ENCODE measurements at regions not wholly inside any gene's neighbourhood (a gene's known extent, or its start where the extent isn't known, plus 50 kb on each side); places are given as distances from the start of the nearest gene placed in this dataset.

DNA sequence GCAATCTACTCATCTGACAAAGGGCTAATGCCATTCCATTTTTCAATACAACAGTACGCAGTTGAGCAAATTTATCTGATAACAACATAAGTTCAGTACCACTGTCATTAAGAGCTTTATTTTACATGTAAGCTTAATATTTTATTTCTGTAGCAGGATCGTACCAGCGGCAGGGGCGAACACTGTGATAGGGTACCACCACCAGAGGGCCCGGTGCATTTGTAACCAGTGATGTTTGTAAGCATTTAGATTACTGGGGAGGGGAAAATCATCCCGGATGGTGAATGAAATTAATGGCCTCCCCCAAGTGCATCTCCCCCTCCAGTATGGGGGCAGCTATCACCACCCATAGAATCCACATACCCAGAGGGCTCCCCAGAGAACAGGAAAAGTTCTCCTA, 179.0 kb downstream of the ADGRA3 start:
- no peak overlapping the region for H3K4me3 ChIP-seq (ENCODE audit: low read length)
- H3K4me1 ChIP-seq (ENCODE audit: control insufficient read depth, insufficient read depth, low read length) = peaks cover 3% of the 10 kb centered on the region
- H3K27ac ChIP-seq (ENCODE audit: low read length) = no peak overlapping the region
- DNase-seq = no peak
- H3K9me3 ChIP-seq (ENCODE audit: control insufficient read depth, low read depth, low read length) = peaks cover 3% of the 10 kb centered on the region
- H3K27me3 ChIP-seq (ENCODE audit: control insufficient read depth, insufficient read depth, low read length) = no peaks in the 10 kb centered on the region
- WGBS (ENCODE audit: insufficient coverage, low lambda C conversion rate) = no CpG with 5 or more reads among the region's 6 CpGs
- no peaks in the 10 kb centered on the region for H3K36me3 ChIP-seq (ENCODE audit: control insufficient read depth, insufficient read depth, low read length)

DNA sequence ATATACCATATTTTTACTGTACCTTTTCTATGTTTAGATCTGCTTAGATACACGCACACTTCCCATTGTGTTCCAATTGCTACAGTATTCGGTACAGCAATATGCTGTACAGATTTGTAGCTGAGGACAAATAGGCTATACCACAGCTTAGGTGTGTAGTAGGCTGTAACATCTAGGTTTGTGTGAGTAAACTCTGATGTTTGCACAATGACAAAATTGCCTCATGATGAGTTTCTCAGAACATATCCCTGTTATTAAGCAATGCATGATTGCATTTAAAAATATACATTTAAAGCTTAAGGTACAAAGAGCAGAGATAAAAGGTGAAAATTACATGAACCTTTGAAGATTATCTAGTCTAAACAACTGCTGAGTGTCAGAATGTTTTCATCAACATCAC, 181.7 kb downstream of the ADGRA3 start:
- peak; percentile 33 to 74 for DNase-seq
- Histone ChIP-seq H3K36me3 (ENCODE audit: control insufficient read depth, insufficient read depth, low read length) (no peaks in the 10 kb centered on the region), H3K27me3 (ENCODE audit: control insufficient read depth, insufficient read depth, low read length) (no peaks in the 10 kb centered on the region), H3K4me1 (ENCODE audit: control insufficient read depth, insufficient read depth, low read length) (peaks cover 3% of the 10 kb centered on the region), H3K9me3 (ENCODE audit: control insufficient read depth, low read depth, low read length) (peaks cover 3% of the 10 kb centered on the region), H3K27ac (ENCODE audit: low read length) (peak overlapping the region; percentile 58), H3K4me3 (ENCODE audit: low read length) (no peak overlapping the region)
- WGBS (ENCODE audit: insufficient coverage, low lambda C conversion rate) = 100% methylated on average over 1 of the region's 2 CpGs

DNA sequence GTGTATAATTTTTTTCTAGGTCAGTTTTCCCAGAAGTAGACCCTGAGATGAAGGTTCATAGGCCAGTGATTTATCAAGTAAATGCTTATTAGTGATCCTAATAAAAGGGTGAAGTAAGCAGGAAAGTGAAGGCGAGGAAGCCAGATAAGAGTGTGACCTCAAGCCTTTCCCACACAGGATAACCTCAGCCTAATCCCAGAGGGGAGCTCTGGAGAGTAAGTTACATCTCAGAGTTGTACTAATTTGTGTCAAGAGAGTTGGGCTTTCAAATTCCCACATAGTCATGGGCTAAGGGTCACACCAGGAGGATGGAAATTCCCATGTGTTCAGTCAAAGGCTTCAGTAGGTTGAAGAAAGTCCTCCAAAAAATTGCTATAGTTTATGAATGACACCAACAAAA, 191.4 kb downstream of the ADGRA3 start:
- Histone ChIP-seq H3K27ac (ENCODE audit: low read length) (no peak overlapping the region), H3K9me3 (ENCODE audit: control insufficient read depth, low read depth, low read length) (no peaks in the 10 kb centered on the region), H3K4me1 (ENCODE audit: control insufficient read depth, insufficient read depth, low read length) (no peaks in the 10 kb centered on the region), H3K4me3 (ENCODE audit: low read length) (no peak overlapping the region), H3K27me3 (ENCODE audit: control insufficient read depth, insufficient read depth, low read length) (no peaks in the 10 kb centered on the region), H3K36me3 (ENCODE audit: control insufficient read depth, insufficient read depth, low read length) (no peaks in the 10 kb centered on the region)
- WGBS (ENCODE audit: insufficient coverage, low lambda C conversion rate) = no CpG with 5 or more reads among the region's 1 CpG
- DNase-seq = peak in 1 of 2 donors; percentile 17

DNA sequence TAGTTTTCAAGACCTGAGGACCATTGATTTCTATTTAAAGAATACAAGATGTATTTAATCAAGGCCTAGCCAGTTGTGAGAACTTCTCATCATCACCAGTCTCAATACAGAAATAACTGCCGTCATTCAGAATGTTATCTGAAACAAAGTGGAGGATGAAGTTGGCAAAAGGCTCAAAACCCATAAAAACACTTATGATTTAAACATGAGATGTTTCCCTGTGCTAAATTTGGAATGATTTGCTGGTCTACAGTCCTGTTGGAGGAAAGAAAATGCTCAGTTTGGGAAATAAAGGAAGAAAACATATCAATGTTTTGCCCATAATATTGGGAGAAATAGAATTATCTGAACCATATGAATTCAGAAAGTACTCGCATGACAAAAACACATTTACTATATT, 192.2 kb downstream of the ADGRA3 start:
- H3K9me3 ChIP-seq (ENCODE audit: control insufficient read depth, low read depth, low read length) = no peaks in the 10 kb centered on the region
- no peak overlapping the region for H3K4me3 ChIP-seq (ENCODE audit: low read length)
- DNase-seq = no peak
- no peaks in the 10 kb centered on the region for H3K36me3 ChIP-seq (ENCODE audit: control insufficient read depth, insufficient read depth, low read length)
- no peak overlapping the region for H3K27ac ChIP-seq (ENCODE audit: low read length)
- H3K27me3 ChIP-seq (ENCODE audit: control insufficient read depth, insufficient read depth, low read length) = no peaks in the 10 kb centered on the region
- 100% methylated on average over 1 of the region's 2 CpGs for WGBS (ENCODE audit: insufficient coverage, low lambda C conversion rate)
- no peaks in the 10 kb centered on the region for H3K4me1 ChIP-seq (ENCODE audit: control insufficient read depth, insufficient read depth, low read length)

DNA sequence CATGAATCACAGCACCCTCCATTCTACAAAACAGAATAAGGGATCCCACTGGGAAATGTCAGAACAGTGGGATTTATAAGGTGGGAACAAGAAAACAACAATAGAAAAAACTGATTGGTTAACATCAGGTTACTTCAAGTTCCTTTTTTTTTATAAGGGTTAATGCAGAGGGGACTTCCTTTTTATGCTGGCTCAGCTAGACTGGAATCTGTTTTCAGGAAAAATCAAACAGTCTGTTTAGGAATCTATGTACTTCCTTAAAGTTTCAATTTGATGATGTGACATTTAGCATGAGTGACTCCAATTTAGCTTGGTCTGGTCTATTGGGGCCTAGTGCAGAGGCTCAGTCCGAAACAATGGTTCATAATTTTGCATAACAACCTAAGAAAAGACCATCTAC, 192.9 kb downstream of the ADGRA3 start:
- no peaks in the 10 kb centered on the region for H3K36me3 ChIP-seq (ENCODE audit: control insufficient read depth, insufficient read depth, low read length)
- no peaks in the 10 kb centered on the region for H3K4me1 ChIP-seq (ENCODE audit: control insufficient read depth, insufficient read depth, low read length)
- no peak for DNase-seq
- WGBS (ENCODE audit: insufficient coverage, low lambda C conversion rate) = no CpG with 5 or more reads among the region's 1 CpG
- no peak overlapping the region for H3K4me3 ChIP-seq (ENCODE audit: low read length)
- H3K9me3 ChIP-seq (ENCODE audit: control insufficient read depth, low read depth, low read length) = no peaks in the 10 kb centered on the region
- no peak overlapping the region for H3K27ac ChIP-seq (ENCODE audit: low read length)
- no peaks in the 10 kb centered on the region for H3K27me3 ChIP-seq (ENCODE audit: control insufficient read depth, insufficient read depth, low read length)

DNA sequence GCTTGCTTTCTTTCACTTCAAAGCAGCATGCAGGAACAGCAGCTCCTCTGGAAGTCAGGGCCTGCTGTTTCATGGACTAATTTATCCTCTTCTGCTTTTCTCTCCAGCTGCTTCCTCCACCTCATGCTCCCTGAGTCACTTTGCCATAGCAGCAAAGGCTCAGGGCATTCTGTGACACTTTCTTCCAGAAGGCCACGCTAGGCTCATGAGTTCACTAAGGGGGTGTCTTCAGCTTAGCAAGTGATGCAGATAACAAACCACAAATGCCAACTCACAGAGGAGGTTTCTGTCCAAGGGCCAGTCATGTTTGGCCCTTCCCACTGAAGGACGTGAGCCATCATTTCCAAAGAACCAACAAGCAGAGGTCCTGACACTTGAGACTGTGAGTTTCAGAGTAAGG, 200.2 kb downstream of the ADGRA3 start:
- Histone ChIP-seq H3K4me1 (ENCODE audit: control insufficient read depth, insufficient read depth, low read length) (peaks cover 3% of the 10 kb centered on the region), H3K27me3 (ENCODE audit: control insufficient read depth, insufficient read depth, low read length) (no peaks in the 10 kb centered on the region), H3K9me3 (ENCODE audit: control insufficient read depth, low read depth, low read length) (no peaks in the 10 kb centered on the region), H3K27ac (ENCODE audit: low read length) (no peak overlapping the region), H3K4me3 (ENCODE audit: low read length) (no peak overlapping the region), H3K36me3 (ENCODE audit: control insufficient read depth, insufficient read depth, low read length) (no peaks in the 10 kb centered on the region)
- DNase-seq = no peak
- 100% methylated on average over 1 of the region's 2 CpGs for WGBS (ENCODE audit: insufficient coverage, low lambda C conversion rate)

DNA sequence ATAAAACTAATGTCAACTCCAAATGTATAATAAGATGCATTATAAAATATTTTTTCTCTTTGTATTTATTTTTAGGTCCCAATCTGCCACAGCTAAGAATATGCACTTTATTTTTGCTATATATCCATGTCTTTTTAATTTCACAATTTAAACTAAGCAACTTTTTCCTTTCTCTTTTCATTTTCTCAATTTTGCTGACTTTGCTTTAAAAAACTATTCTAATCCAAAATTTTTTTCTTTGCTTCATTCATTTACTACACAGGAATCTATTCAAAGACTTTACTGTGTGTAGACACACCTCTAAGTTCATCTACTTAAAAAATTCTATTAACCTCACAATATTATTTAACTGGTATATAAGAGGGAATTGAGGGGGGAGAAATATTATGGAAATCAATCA, 201.9 kb downstream of the ADGRA3 start:
- DNase-seq = no peak
- H3K4me1 ChIP-seq (ENCODE audit: control insufficient read depth, insufficient read depth, low read length) = peaks cover 3% of the 10 kb centered on the region
- no peaks in the 10 kb centered on the region for H3K36me3 ChIP-seq (ENCODE audit: control insufficient read depth, insufficient read depth, low read length)
- H3K4me3 ChIP-seq (ENCODE audit: low read length) = no peak overlapping the region
- H3K27ac ChIP-seq (ENCODE audit: low read length) = no peak overlapping the region
- no peaks in the 10 kb centered on the region for H3K9me3 ChIP-seq (ENCODE audit: control insufficient read depth, low read depth, low read length)
- H3K27me3 ChIP-seq (ENCODE audit: control insufficient read depth, insufficient read depth, low read length) = no peaks in the 10 kb centered on the region

DNA sequence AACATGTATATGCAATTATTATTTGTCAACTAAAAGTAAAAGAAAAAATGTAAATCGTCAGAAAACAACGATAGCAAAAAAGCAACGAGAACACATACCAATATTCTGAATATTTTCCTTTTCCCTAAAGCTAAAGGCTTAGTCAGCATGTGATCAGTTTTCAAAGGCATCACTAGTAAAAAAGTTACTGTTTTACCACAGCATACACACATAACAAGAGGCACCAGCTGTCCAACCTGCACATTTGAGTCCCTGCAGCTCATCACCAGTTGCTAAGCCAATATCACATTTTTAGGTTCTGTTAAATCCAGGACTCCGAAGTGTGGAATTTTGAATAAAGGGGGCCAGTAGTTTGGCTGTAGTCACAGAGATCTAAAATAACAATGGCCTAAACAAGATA, 203.8 kb downstream of the ADGRA3 start:
- Histone ChIP-seq H3K27ac (ENCODE audit: low read length) (no peak overlapping the region), H3K4me1 (ENCODE audit: control insufficient read depth, insufficient read depth, low read length) (peaks cover 3% of the 10 kb centered on the region), H3K4me3 (ENCODE audit: low read length) (no peak overlapping the region), H3K36me3 (ENCODE audit: control insufficient read depth, insufficient read depth, low read length) (no peaks in the 10 kb centered on the region), H3K27me3 (ENCODE audit: control insufficient read depth, insufficient read depth, low read length) (no peaks in the 10 kb centered on the region), H3K9me3 (ENCODE audit: control insufficient read depth, low read depth, low read length) (no peaks in the 10 kb centered on the region)
- DNase-seq = no peak
- WGBS (ENCODE audit: insufficient coverage, low lambda C conversion rate) = 85% methylated on average over 4 of the region's 4 CpGs

DNA sequence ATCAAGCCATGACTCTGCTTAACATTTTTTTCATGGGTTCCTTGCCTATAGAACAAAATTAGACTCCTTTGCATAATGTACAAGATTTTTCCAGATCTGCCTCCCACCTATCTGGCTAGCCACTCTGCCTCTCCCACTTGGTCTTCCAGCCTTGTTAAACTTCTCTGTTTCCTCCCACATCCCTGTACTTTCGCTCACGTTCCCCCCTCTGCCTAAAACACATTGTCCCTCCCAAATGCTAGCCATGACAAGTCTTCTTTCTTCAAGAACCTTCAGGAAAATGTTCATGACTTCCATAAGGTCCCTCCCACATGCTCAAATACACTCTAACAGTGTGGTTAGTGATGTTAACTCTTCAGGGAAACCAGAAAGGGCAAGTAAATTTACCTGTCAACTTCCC, 214.6 kb downstream of the ADGRA3 start:
- Histone ChIP-seq H3K36me3 (ENCODE audit: control insufficient read depth, insufficient read depth, low read length) (no peaks in the 10 kb centered on the region), H3K4me1 (ENCODE audit: control insufficient read depth, insufficient read depth, low read length) (no peaks in the 10 kb centered on the region), H3K27me3 (ENCODE audit: control insufficient read depth, insufficient read depth, low read length) (no peaks in the 10 kb centered on the region), H3K4me3 (ENCODE audit: low read length) (no peak overlapping the region), H3K27ac (ENCODE audit: low read length) (no peak overlapping the region), H3K9me3 (ENCODE audit: control insufficient read depth, low read depth, low read length) (no peaks in the 10 kb centered on the region)
- DNase-seq = no peak
- WGBS (ENCODE audit: insufficient coverage, low lambda C conversion rate) = 83% methylated on average over 2 of the region's 2 CpGs

DNA sequence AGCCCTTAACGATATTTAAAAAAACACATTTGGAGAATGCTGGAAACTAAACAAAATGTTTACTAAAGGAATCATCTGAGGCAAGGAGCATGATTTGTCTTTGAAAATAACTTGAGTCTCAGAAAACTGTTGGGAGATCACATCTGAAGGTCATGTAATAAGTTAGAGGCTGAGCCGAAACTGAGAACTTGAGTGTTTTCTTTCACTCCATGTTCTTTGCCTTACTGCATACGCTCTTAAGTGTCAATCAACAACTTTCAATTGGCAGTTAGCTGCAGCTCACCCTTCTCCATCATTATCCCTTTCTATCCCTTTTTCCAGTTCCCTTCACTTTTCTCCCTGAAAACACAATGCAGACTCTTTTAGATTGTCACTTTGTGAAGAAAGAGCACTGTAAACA, 216.2 kb downstream of the ADGRA3 start:
- 86% methylated on average over 1 of the region's 3 CpGs for WGBS (ENCODE audit: insufficient coverage, low lambda C conversion rate)
- Histone ChIP-seq H3K27me3 (ENCODE audit: control insufficient read depth, insufficient read depth, low read length) (no peaks in the 10 kb centered on the region), H3K4me1 (ENCODE audit: control insufficient read depth, insufficient read depth, low read length) (no peaks in the 10 kb centered on the region)

DNA sequence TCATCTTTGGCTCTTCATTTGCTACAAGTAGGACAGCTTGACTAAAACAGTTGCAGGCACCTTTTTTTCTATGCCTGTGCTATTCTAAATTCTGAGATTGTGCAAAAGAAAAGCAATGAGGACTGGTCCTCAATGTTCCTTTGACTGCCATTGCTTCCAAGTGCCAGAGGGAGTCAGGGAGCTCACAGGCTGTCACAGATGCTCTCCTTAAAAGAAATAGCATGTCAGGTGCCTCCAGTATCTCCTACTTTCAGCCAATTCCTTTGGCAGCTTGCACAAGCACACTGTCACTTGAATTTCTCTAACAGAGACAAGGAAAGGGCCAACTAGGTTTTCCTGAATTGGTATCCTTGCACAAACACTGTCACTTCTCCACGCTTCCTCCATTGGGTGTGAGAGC, 228.2 kb downstream of the ADGRA3 start:
- Histone ChIP-seq H3K27me3 (ENCODE audit: control insufficient read depth, insufficient read depth, low read length) (no peaks in the 10 kb centered on the region), H3K9me3 (ENCODE audit: control insufficient read depth, low read depth, low read length) (no peaks in the 10 kb centered on the region), H3K4me1 (ENCODE audit: control insufficient read depth, insufficient read depth, low read length) (no peaks in the 10 kb centered on the region), H3K36me3 (ENCODE audit: control insufficient read depth, insufficient read depth, low read length) (no peaks in the 10 kb centered on the region), H3K27ac (ENCODE audit: low read length) (no peak overlapping the region), H3K4me3 (ENCODE audit: low read length) (no peak overlapping the region)
- no CpG with 5 or more reads among the region's 1 CpG for WGBS (ENCODE audit: insufficient coverage, low lambda C conversion rate)
- no peak for DNase-seq

More for the DNA sequence above, 216.2 kb downstream of the ADGRA3 start:
- H3K36me3 ChIP-seq (ENCODE audit: control insufficient read depth, insufficient read depth, low read length) = no peaks in the 10 kb centered on the region
- H3K9me3 ChIP-seq (ENCODE audit: control insufficient read depth, low read depth, low read length) = no peaks in the 10 kb centered on the region
- DNase-seq = no peak
- H3K27ac ChIP-seq (ENCODE audit: low read length) = no peak overlapping the region
- no peak overlapping the region for H3K4me3 ChIP-seq (ENCODE audit: low read length)
